ENCODE measurements at regions not wholly inside any gene's neighbourhood (a gene's known extent, or its start where the extent isn't known, plus 50 kb on each side); places are given as distances from the start of the nearest gene placed in this dataset.

DNA sequence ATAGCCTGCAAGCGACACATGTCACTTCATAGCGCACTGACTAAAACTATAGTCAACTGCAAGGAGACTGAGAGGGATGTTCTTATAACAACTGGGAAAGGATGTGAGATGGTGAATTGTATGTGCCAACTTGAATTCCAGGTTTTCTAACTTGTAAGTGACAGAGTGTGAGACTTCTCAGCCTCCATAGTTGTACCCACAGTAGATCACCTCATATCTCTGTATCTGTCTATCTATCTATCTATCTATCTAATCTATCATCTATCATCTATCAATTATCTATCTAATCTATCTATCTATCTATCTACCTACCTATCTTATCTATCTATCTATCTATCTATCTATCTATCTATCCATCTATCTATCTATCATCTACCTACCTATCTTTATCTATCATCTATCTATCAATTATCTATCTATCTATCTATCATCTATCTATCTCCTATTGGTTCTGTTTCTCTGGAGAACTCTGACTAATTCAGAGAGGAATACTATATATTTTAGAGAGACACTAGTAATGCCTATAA lies 162.3 kb downstream of the CTH start:
- Histone ChIP-seq H3K27ac (ENCODE audit: low read depth in 1 of 2, low read length in 2 of 2) (no peak overlapping the region), H3K4me3 (ENCODE audit: low read length) (no peak overlapping the region), H3K27me3 (ENCODE audit: control insufficient read depth in 1 of 2, insufficient read depth in 2 of 2, low read length in 2 of 2) (no peaks in the 10 kb centered on the region), H3K9me3 (ENCODE audit: control insufficient read depth in 1 of 2, insufficient read depth in 1 of 2, low read length in 2 of 2) (peaks cover 0 to 5% of the 10 kb centered on the region in 2 experiments), H3K36me3 (ENCODE audit: insufficient read depth, low read length) (no peaks in the 10 kb centered on the region), H3K4me1 (ENCODE audit: insufficient read depth, low read length) (no peaks in the 10 kb centered on the region)
- TF ChIP-seq, protein P1, sequence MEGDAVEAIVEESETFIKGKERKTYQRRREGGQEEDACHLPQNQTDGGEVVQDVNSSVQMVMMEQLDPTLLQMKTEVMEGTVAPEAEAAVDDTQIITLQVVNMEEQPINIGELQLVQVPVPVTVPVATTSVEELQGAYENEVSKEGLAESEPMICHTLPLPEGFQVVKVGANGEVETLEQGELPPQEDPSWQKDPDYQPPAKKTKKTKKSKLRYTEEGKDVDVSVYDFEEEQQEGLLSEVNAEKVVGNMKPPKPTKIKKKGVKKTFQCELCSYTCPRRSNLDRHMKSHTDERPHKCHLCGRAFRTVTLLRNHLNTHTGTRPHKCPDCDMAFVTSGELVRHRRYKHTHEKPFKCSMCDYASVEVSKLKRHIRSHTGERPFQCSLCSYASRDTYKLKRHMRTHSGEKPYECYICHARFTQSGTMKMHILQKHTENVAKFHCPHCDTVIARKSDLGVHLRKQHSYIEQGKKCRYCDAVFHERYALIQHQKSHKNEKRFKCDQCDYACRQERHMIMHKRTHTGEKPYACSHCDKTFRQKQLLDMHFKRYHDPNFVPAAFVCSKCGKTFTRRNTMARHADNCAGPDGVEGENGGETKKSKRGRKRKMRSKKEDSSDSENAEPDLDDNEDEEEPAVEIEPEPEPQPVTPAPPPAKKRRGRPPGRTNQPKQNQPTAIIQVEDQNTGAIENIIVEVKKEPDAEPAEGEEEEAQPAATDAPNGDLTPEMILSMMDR (IDR thresholded peaks at IDR 0.05), result no peak
- no peak overlapping the region for H3K4me3 Mint-ChIP-seq
- H3K9me3 Mint-ChIP-seq, result no peaks in the 10 kb centered on the region
- no peak overlapping the region for H3K27ac Mint-ChIP-seq
- ChIA-PET CTCF (no interaction called here), POLR2A (no interaction called here)
- no peaks in the 10 kb centered on the region for H3K36me3 Mint-ChIP-seq (ENCODE audit: low read depth)
- ATAC-seq (ENCODE audit: poor library complexity), result no peak
- no peak for DNase-seq
- intact Hi-C loops (cut with DNase I, micrococcal nuclease), result no loop called here
- H3K4me1 Mint-ChIP-seq (ENCODE audit: low read depth), result no peaks in the 10 kb centered on the region
- peaks cover 9% of the 10 kb centered on the region for H3K27me3 Mint-ChIP-seq

DNA sequence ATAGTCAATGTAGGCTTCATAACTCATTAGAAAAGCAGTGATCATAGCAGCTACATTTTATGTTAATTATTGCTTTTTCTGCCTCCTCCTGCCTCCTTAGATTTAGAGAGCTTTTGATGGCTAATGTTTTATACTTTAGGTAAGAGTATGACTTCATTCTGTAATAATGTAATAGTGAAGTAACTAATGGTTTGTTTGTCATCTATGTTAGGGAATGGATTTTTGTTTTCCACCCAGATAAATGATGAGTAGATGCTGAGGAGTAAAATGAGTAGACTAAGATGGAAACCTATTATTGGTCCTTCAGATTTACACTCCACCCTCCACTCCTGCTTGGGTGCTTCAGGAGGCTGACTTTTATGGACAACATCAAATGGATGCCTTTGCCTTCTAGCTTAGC lies 170.6 kb downstream of the CTH start:
- intact Hi-C loops (cut with DNase I, micrococcal nuclease), result no loop called here
- Mint-ChIP-seq H3K27ac (no peak overlapping the region), H3K36me3 (ENCODE audit: low read depth) (no peaks in the 10 kb centered on the region), H3K4me1 (ENCODE audit: low read depth) (no peaks in the 10 kb centered on the region), H3K27me3 (no peaks in the 10 kb centered on the region), H3K9me3 (no peaks in the 10 kb centered on the region), H3K4me3 (no peak overlapping the region)
- no peak overlapping the region for H3K4me3 ChIP-seq (ENCODE audit: low read length)
- DNase-seq, result no peak
- no peak for ATAC-seq (ENCODE audit: poor library complexity)
- no peaks in the 10 kb centered on the region for H3K36me3 ChIP-seq (ENCODE audit: insufficient read depth, low read length)
- no peak overlapping the region for H3K27ac ChIP-seq (ENCODE audit: low read depth in 1 of 2, low read length in 2 of 2)
- no peaks in the 10 kb centered on the region for H3K4me1 ChIP-seq (ENCODE audit: insufficient read depth, low read length)
- POLR2A ChIA-PET, result no interaction called here
- TF ChIP-seq, protein P1 (IDR thresholded peaks at IDR 0.05), result no peak
- H3K9me3 ChIP-seq (ENCODE audit: control insufficient read depth in 1 of 2, insufficient read depth in 1 of 2, low read length in 2 of 2), result no peaks in the 10 kb centered on the region
- CTCF ChIA-PET, result no interaction called here
- no peaks in the 10 kb centered on the region for H3K27me3 ChIP-seq (ENCODE audit: control insufficient read depth in 1 of 2, insufficient read depth in 2 of 2, low read length in 2 of 2)

DNA sequence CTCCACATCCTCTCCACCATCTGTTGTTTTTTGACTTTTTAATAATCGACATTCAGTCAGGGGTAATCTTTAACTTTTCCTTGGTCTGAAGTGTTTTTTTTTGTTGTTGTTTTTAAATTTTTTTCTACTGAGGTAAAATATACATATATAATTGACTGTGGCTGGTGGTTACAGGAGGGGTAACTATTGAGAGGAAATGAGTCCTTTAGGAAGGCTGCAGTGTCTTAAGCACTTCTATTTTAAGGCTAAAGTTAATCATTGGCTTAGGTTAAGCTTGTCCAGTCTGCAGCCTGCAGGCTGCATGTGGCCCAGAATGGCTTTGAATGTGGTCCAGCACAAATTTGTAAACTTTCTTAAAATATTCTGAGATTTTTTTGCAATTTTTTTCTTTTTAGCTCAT lies 172.5 kb downstream of the CTH start:
- Histone ChIP-seq H3K36me3 (ENCODE audit: insufficient read depth, low read length) (no peaks in the 10 kb centered on the region), H3K4me1 (ENCODE audit: insufficient read depth, low read length) (no peaks in the 10 kb centered on the region), H3K27me3 (ENCODE audit: control insufficient read depth in 1 of 2, insufficient read depth in 2 of 2, low read length in 2 of 2) (no peaks in the 10 kb centered on the region), H3K4me3 (ENCODE audit: low read length) (no peak overlapping the region), H3K27ac (ENCODE audit: low read depth in 1 of 2, low read length in 2 of 2) (no peak overlapping the region), H3K9me3 (ENCODE audit: control insufficient read depth in 1 of 2, insufficient read depth in 1 of 2, low read length in 2 of 2) (no peaks in the 10 kb centered on the region)
- Mint-ChIP-seq H3K9me3 (no peaks in the 10 kb centered on the region), H3K4me1 (ENCODE audit: low read depth) (no peaks in the 10 kb centered on the region), H3K36me3 (ENCODE audit: low read depth) (no peaks in the 10 kb centered on the region), H3K4me3 (no peak overlapping the region), H3K27ac (no peak overlapping the region), H3K27me3 (no peaks in the 10 kb centered on the region)
- POLR2A ChIA-PET, result no interaction called here
- ATAC-seq (ENCODE audit: poor library complexity), result no peak
- no peak for DNase-seq
- CTCF ChIA-PET, result no interaction called here
- intact Hi-C loops (cut with DNase I, micrococcal nuclease), result no loop called here
- TF ChIP-seq, protein P1 (IDR thresholded peaks at IDR 0.05), result no peak

Data from CD4-positive, alpha-beta T cell (primary cell).